A549 (cell line): ENCODE measurements at regions not wholly inside any gene's neighbourhood (a gene's known extent, or its start where the extent isn't known, plus 50 kb on each side); places are given as distances from the start of the nearest gene placed in this dataset.
"Not testable (repeated sequence)": the region's sequence is repeated elsewhere in the genome, so short reads cannot be mapped to it uniquely, and the experiment has no call there.

Source experiments
- ATAC-seq, 2 experiments: fragments of 200-7000 bp in 1 of 2; fragments of >200 bp in 1 of 2; cut with Nextera tagmentation in 1 of 2; cut with Tn5 transposase in 1 of 2; 3 replicates each; pipeline versions ENCODE4 v1.8.0 to v1.9.1; 2018 to 2020; ENCODE audit warnings: mild to moderate bottlenecking in 1 of 2, moderate library complexity in 1 of 2
- CTCF ChIA-PET: fragments of 300-600 bp; sonication (Branson Sonifier 250); formaldehyde crosslinking; extraction: SDS; loops from one replicate; lab custom pipeline; 2021; ENCODE audit warnings: antibody characterized with exemption, inconsistent platforms; lab: Yijun Ruan, JAX
- POLR2A ChIA-PET: fragments of 350-600 bp; formaldehyde crosslinking; extraction: SDS; loops from one replicate; lab custom pipeline; 2021; ENCODE audit warnings: antibody characterized with exemption, inconsistent platforms; lab: Yijun Ruan, JAX
- DNase-seq, 2 experiments: peaks; one replicate each; pipeline versions ENCODE4 v3.0.0 to v3.0.0-alpha.2; 2011 to 2016; ENCODE audit warnings: low read depth in 1 of 2, low spot score in 1 of 2
- FAIRE-seq: peaks from 2 replicates; lab custom pipeline; 2011; peaks lifted over from hg19 to GRCh38; lab: Jason Lieb, UNC
- H3K27ac ChIP-seq, 2 experiments: fragments of >200 bp; sonication (Bioruptor Twin); formaldehyde crosslinking; 3 replicates each; pipeline ENCODE4 v1.5.1; 2016 to 2017
- H3K4me1 ChIP-seq: fragments of >200 bp; sonication (Bioruptor Twin); formaldehyde crosslinking; 3 replicates; pipeline ENCODE4 v1.6.1; 2016
- H3K4me2 ChIP-seq: fragments of >200 bp; sonication (Bioruptor Twin); formaldehyde crosslinking; 3 replicates; pipeline ENCODE4 v1.6.1; 2016
- H3K4me3 ChIP-seq: fragments of >200 bp; sonication (Bioruptor Twin); formaldehyde crosslinking; 3 replicates; pipeline ENCODE4 v1.5.1; 2016
- H3K9me3 ChIP-seq: fragments of >200 bp; sonication (Bioruptor Twin); formaldehyde crosslinking; 3 replicates; pipeline ENCODE4 v1.6.1; 2016
- CBX2 ChIP-seq: fragments of 200-600 bp; sonication (generic); IDR thresholded peaks from 2 replicates; pipeline ENCODE4 v1.6.1; 2016; ENCODE audit warnings: low read depth, mild to moderate bottlenecking, borderline replicate concordance
- CHD2 ChIP-seq: fragments of 150-350 bp; IDR thresholded peaks from 2 replicates; pipeline ENCODE4 v1.6.1; 2014; ENCODE audit warnings: low read length; ENCODE audit not compliant: partially characterized antibody
- CHD4 ChIP-seq: fragments of 200-600 bp; sonication (generic); IDR thresholded peaks from 2 replicates; pipeline ENCODE4 v1.6.1; 2016; ENCODE audit warnings: antibody characterized with exemption, mild to moderate bottlenecking, borderline replicate concordance
- EP300 ChIP-seq, 2 experiments: fragments of >200 bp; sonication (Bioruptor Twin); formaldehyde crosslinking; IDR thresholded peaks; 2 replicates in 1 of 2; 3 replicates in 1 of 2; pipeline ENCODE4 v1.6.1; 2016 to 2017
- HOXA7 ChIP-seq: fragments of 250-450 bp; sonication (Bioruptor Pico); IDR thresholded peaks from 2 replicates; pipeline ENCODE4 v1.5.0; 2020; ENCODE audit warnings: mild to moderate bottlenecking, moderate library complexity
- HOXB13 ChIP-seq: fragments of 250-450 bp; sonication (Bioruptor Pico); IDR thresholded peaks from 2 replicates; pipeline ENCODE4 v1.5.0; 2020; ENCODE audit warnings: low read depth, mild to moderate bottlenecking, moderate library complexity
- HOXB5 ChIP-seq: fragments of 250-450 bp; sonication (Bioruptor Pico); IDR thresholded peaks from 2 replicates; pipeline ENCODE4 v1.5.0; 2020; ENCODE audit warnings: mild to moderate bottlenecking, moderate library complexity
- KDM1A ChIP-seq: fragments of 200-600 bp; sonication (generic); IDR thresholded peaks from 2 replicates; pipeline ENCODE4 v1.6.1; 2016; ENCODE audit warnings: low read depth, mild to moderate bottlenecking
- MYC ChIP-seq: IDR thresholded peaks from 2 replicates; pipeline ENCODE4 v1.6.1; 2012; ENCODE audit warnings: mild to moderate bottlenecking, inconsistent platforms, low read length, improper control_type of control experiment, borderline replicate concordance
- NFE2L2 ChIP-seq: fragments of 150-350 bp; conservative IDR thresholded peaks from 2 replicates; pipeline ENCODE4 v1.6.1; 2014; ENCODE audit warnings: low read length
- NPAS2 ChIP-seq: fragments of 250-450 bp; sonication (Bioruptor Pico); IDR thresholded peaks from 2 replicates; pipeline ENCODE4 v1.8.0; 2022; ENCODE audit warnings: mild to moderate bottlenecking, moderate library complexity, borderline replicate concordance
- PHF8 ChIP-seq: fragments of 200-600 bp; sonication (generic); IDR thresholded peaks from 2 replicates; pipeline ENCODE4 v1.6.1; 2016; ENCODE audit warnings: low read depth, mild to moderate bottlenecking, antibody characterized with exemption, moderate library complexity, borderline replicate concordance
- POLR2A ChIP-seq: IDR thresholded peaks from 2 replicates; pipeline ENCODE4 v1.6.1; 2012; ENCODE audit warnings: mild to moderate bottlenecking, low read length
- POLR2AphosphoS2 ChIP-seq: conservative IDR thresholded peaks from 2 replicates; pipeline ENCODE4 v1.6.1; 2012; ENCODE audit warnings: low read length, improper control_type of control experiment, inconsistent platforms
- RNF2 ChIP-seq: fragments of 200-600 bp; sonication (generic); IDR thresholded peaks from 2 replicates; pipeline ENCODE4 v1.6.1; 2016; ENCODE audit warnings: low read depth, mild to moderate bottlenecking, antibody characterized with exemption, moderate library complexity, borderline replicate concordance
- SMC3 ChIP-seq: fragments of >200 bp; sonication (Bioruptor Twin); formaldehyde crosslinking; IDR thresholded peaks from 3 replicates; pipeline ENCODE4 v1.6.1; 2018; ENCODE audit warnings: inconsistent platforms
- SREBF2 ChIP-seq: fragments of 450-650 bp; IDR thresholded peaks from 2 replicates; pipeline ENCODE4 v1.6.1; 2014; ENCODE audit warnings: mild to moderate bottlenecking, moderate library complexity
- TFCP2L1 ChIP-seq: fragments of 250-450 bp; sonication (Bioruptor Pico); IDR thresholded peaks from 2 replicates; pipeline ENCODE4 v1.5.0; 2021; ENCODE audit warnings: mild to moderate bottlenecking
- TP53 ChIP-seq: fragments of 250-450 bp; sonication (Bioruptor Pico); IDR thresholded peaks from 2 replicates; pipeline ENCODE4 v1.5.0; 2021; ENCODE audit warnings: mild to moderate bottlenecking, moderate library complexity
- ZC3H11A ChIP-seq: fragments of 450-650 bp; IDR thresholded peaks from 2 replicates; pipeline ENCODE4 v1.6.1; 2014; ENCODE audit warnings: antibody characterized with exemption, mild to moderate bottlenecking
- ZFP36 ChIP-seq: fragments of 450-650 bp; IDR thresholded peaks from 2 replicates; pipeline ENCODE4 v1.6.1; 2014; ENCODE audit warnings: borderline replicate concordance; ENCODE audit not compliant: partially characterized antibody
- WGBS: methylation state at CpG from one replicate; pipeline ENCODE4 v1.1.6; 2017; ENCODE audit errors: missing lambda C conversion rate; 5-methylcytosine and 5-hydroxymethylcytosine counted together
- TF ChIP-seq, protein P1 (sequence below): fragments of 250-450 bp; sonication (Bioruptor Pico); IDR thresholded peaks from 2 replicates; pipeline ENCODE4 v1.5.0; 2021; ENCODE audit warnings: mild to moderate bottlenecking, moderate library complexity, borderline replicate concordance
- TF ChIP-seq, protein P2 (sequence below): IDR thresholded peaks from 2 replicates; pipeline ENCODE4 v1.6.1; 2012

DNA sequence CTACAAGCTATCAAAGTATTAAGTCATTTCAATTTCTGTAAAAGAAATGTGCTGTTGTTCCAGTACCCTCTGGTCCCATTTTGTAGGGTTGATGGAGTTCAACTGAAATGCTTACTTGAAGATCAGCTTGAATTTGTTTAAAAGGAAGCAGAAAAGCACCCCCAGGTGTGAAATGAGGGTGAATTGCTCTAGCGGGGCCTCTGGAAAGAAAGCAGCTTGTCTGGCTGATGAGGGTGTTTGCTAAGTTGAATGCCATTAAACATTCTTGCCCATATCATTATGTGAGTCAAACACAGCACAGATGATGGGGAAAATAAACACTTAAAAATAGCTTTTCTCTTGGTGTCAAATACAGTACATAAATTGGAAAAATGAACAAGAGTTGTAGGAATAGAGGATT lies 280.3 kb downstream of the RAB38 start:
- Histone ChIP-seq H3K4me2 (no peak overlapping the region), H3K4me3 (no peak overlapping the region), H3K9me3 (no peaks in the 10 kb centered on the region), H3K27ac (no peak overlapping the region), H3K4me1 (no peaks in the 10 kb centered on the region)
- POLR2A ChIA-PET: no interaction called here
- no peak for FAIRE-seq
- CTCF ChIA-PET: no interaction called here
- no peak for DNase-seq
- WGBS: 33% methylated on average over 1 of the region's 1 CpG
- ATAC-seq: no peak
- TF ChIP-seq RNF2: no peak

DNA sequence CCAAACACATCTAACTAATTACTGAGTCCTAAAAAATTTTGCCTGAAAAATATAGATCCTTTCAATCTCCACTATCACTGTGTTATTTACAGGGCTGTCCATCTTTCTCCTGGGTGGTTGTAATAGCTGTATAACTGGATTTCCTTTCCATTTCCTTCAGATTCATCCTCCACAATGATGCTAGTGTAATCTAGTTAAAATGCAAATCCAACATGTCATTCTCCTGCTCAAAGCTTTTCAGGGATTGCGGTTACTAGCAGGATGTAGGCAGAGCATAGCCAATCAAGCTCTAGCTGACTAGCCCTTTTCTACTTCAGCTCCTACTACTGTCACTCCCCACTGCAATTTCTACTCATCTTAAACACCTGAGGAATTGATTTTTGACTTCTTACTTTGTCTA lies 283.0 kb downstream of the RAB38 start:
- no peak for TF ChIP-seq POLR2AphosphoS2
- WGBS: 62% methylated on average over 1 of the region's 1 CpG
- POLR2A ChIA-PET: no interaction called here

DNA sequence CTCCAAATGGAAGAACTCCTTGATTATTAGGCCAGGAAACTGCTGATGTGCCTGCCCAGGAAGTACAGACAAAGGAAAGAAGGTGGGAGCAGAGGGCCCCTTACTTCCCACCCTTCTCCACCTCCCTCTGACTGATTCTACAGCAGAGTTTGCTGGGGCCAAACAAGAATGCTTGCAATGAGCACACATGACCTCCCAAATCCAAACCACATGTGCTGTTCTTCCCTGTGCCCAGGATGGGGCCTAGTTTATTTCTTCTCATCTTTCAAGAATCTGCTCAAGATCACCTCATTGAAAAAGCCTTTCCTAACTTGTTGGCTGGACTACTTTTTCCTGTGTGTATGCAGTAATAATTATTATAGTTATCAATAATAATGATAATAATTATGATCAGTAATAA lies 286.1 kb downstream of the RAB38 start:
- no peak for TF ChIP-seq CHD4
- TF ChIP-seq CBX2: no peak
- no peak for TF ChIP-seq PHF8
- no peak for TF ChIP-seq KDM1A
- no peak for TF ChIP-seq HOXB5 (CRISPR knock-in tag)
- TF ChIP-seq SREBF2: no peak
- no peak for TF ChIP-seq NFE2L2
- TF ChIP-seq EP300 (IDR thresholded peaks at IDR 0.05): no peak
- ATAC-seq: no peak
- POLR2A ChIA-PET: no interaction called here
- DNase-seq: no peak
- Histone ChIP-seq H3K9me3 (no peaks in the 10 kb centered on the region), H3K4me1 (no peaks in the 10 kb centered on the region), H3K4me2 (no peak overlapping the region), H3K27ac (no peak overlapping the region), H3K4me3 (no peak overlapping the region)
- FAIRE-seq: no peak
- CTCF ChIA-PET: interaction anchor here (0.8 kb wide), 1 partner anchor 11 kb away, joined by 3 read pairs; no protein-coding TSS in a partner anchor

More for the DNA sequence above, 283.0 kb downstream of the RAB38 start:
- CTCF ChIA-PET: interaction anchor here (0.8 to 1.5 kb wide), 2 partner anchors 14 to 42 kb away, joined by 3 read pairs; no protein-coding TSS in a partner anchor
- no peaks in the 10 kb centered on the region for H3K4me1 ChIP-seq
- no peak overlapping the region for H3K27ac ChIP-seq
- DNase-seq (no peak), FAIRE-seq (no peak), ATAC-seq (no peak)
- H3K4me2 ChIP-seq: no peak overlapping the region
- no peak overlapping the region for H3K4me3 ChIP-seq
- no peaks in the 10 kb centered on the region for H3K9me3 ChIP-seq

DNA sequence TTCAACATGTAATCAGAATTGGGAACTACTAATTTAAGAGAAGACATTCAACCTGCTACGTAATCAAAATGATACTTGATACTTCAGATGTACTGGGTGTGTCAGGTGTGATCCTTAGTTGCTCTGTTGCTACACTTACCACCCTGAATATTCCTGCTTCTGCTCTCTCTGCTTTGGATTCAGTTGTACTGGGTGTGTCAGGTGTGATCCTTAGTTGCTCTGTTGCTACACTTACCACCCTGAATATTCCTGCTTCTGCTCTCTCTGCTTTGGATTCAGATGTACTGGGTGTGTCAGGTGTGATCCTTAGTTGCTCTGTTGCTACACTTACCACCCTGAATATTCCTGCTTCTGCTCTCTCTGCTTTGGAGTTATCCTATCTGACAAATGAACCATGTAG lies 290.2 kb downstream of the RAB38 start:
- DNase-seq, FAIRE-seq, H3K9me3 ChIP-seq, POLR2A ChIA-PET, H3K4me2 ChIP-seq, H3K27ac ChIP-seq, CTCF ChIA-PET, H3K4me3 ChIP-seq, ATAC-seq, H3K4me1 ChIP-seq: not testable (repeated sequence)
- 14% methylated on average over 1 of the region's 1 CpG for WGBS

DNA sequence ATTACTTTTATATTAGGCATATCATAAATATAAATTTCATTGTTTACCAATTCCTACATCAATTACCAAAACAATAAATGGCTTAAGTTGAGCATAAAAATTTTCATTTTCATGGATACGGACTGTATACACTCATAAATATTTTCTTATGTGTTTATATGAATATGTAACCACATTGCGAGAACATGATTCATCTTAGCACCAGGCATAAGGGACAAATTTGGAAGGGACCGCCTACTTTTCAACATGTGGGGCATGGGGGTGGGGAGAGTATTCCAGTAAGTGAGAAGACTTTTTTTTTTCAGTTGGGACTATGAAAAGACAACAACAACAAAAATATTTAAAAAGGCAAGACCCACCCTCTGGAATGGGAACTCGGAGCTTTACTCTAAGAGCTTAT lies 296.1 kb downstream of the RAB38 start:
- WGBS: 8% methylated on average over 4 of the region's 4 CpGs
- Histone ChIP-seq H3K4me2 (no peak overlapping the region), H3K27ac (no peak overlapping the region), H3K4me3 (no peak overlapping the region), H3K4me1 (no peaks in the 10 kb centered on the region), H3K9me3 (no peaks in the 10 kb centered on the region)
- POLR2A ChIA-PET: no interaction called here
- FAIRE-seq (no peak), DNase-seq (no peak), ATAC-seq (no peak)
- CTCF ChIA-PET: interaction anchor here (0.6 to 2.2 kb wide), 6 partner anchors 10 to 1007 kb away, joined by 3 to 12 read pairs (median 4); no protein-coding TSS in a partner anchor
- TF ChIP-seq HOXA7 (CRISPR knock-in tag) (no peak), NPAS2 (CRISPR knock-in tag) (no peak), CHD2 (no peak), TFCP2L1 (CRISPR knock-in tag) (no peak), ZFP36 (no peak), POLR2A (no peak), SMC3 (no peak), KDM1A (no peak), TP53 (no peak), HOXB13 (CRISPR knock-in tag) (no peak), CBX2 (no peak), ZC3H11A (no peak), MYC (no peak), NFE2L2 (no peak)
- TF ChIP-seq, protein P1, sequence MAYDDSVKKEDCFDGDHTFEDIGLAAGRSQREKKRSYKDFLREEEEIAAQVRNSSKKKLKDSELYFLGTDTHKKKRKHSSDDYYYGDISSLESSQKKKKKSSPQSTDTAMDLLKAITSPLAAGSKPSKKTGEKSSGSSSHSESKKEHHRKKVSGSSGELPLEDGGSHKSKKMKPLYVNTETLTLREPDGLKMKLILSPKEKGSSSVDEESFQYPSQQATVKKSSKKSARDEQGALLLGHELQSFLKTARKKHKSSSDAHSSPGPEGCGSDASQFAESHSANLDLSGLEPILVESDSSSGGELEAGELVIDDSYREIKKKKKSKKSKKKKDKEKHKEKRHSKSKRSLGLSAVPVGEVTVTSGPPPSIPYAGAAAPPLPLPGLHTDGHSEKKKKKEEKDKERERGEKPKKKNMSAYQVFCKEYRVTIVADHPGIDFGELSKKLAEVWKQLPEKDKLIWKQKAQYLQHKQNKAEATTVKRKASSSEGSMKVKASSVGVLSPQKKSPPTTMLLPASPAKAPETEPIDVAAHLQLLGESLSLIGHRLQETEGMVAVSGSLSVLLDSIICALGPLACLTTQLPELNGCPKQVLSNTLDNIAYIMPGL: no peak
- TF ChIP-seq, protein P2, sequence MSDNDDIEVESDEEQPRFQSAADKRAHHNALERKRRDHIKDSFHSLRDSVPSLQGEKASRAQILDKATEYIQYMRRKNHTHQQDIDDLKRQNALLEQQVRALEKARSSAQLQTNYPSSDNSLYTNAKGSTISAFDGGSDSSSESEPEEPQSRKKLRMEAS: no peak
